ENCODE measurements at regions not wholly inside any gene's neighbourhood (a gene's known extent, or its start where the extent isn't known, plus 50 kb on each side); places are given as distances from the start of the nearest gene placed in this dataset.

DNA sequence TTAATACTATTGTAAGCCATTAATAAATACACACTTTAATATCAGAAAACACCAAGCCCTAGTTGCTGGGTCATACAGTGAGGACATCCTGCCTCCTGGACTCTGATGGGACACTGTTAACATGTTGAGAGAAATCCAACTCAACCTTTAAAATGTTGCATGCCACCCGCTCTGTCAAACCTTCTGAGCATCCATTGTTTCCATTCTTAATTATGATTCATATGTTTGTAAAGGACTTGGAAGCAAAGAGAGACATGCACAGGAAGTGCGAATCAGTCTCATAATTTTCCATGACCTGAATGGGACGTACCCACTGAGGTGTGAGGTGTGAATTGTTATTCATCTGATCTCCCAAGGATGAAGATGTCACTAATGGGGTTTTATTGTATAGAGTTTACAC is 186.4 kb downstream of the CAAP1 start:
- TF ChIP-seq GATA2 (IDR thresholded peaks at IDR 0.05; ENCODE audit: low read depth, low read length) (no peak), GATA3 (IDR thresholded peaks at IDR 0.05; ENCODE audit: low read depth, low read length) (no peak)
